B cell (primary cell): ENCODE measurements at regions not wholly inside any gene's neighbourhood (a gene's known extent, or its start where the extent isn't known, plus 50 kb on each side); places are given as distances from the start of the nearest gene placed in this dataset.

Experiments used
- ATAC-seq: fragments of 200-7000 bp; cut with Tn5 transposase; one replicate; pipeline ENCODE4 v1.10.0; 2021; ENCODE audit warnings: low read depth, mild to moderate bottlenecking, moderate number of reproducible peaks, moderate library complexity
- CTCF ChIA-PET: fragments of 350-600 bp; sonication (Branson Sonifier 250); formaldehyde crosslinking; loops from one replicate; lab custom pipeline; 2021; ENCODE audit warnings: antibody characterized with exemption, inconsistent platforms; lab: Charles Lee
- POLR2A ChIA-PET: fragments of 350-600 bp; sonication (Branson Sonifier 250); formaldehyde crosslinking; loops from one replicate; lab custom pipeline; 2021; ENCODE audit warnings: antibody characterized with exemption; lab: Charles Lee
- DNase-seq: peaks from one replicate; pipeline ENCODE4 v3.0.0; 2013
- H2AFZ ChIP-seq: 2 replicates; pipeline ENCODE4 v1.6.1; 2012; ENCODE audit warnings: mild to moderate bottlenecking, low read depth, low read length; ENCODE audit not compliant: insufficient read depth, poor library complexity, severe bottlenecking
- H3K27ac ChIP-seq, 2 donors: 1 replicate in 1 of 2; 2 replicates in 1 of 2; pipeline ENCODE4 v1.5.1; 2012 to 2013; ENCODE audit warnings: low read length in 2 of 2, mild to moderate bottlenecking in 2 of 2, moderate library complexity in 1 of 2
- H3K27me3 ChIP-seq, 4 experiments: fragments of 200-600 bp in 1 of 4; sonication (generic) in 1 of 4; replicated peaks in 1 of 4; 1 replicate in 2 of 4; 2 replicates in 2 of 4; pipeline versions ENCODE4 v1.6.1 to v1.7.0; 2013 to 2016; ENCODE audit warnings: low read length in 3 of 4, mild to moderate bottlenecking in 2 of 4, mixed read lengths in 1 of 4, moderate library complexity in 1 of 4; ENCODE audit not compliant: insufficient read depth in 4 of 4, control insufficient read depth in 3 of 4; ENCODE audit errors: control extremely low read depth in 1 of 4
- H3K36me3 ChIP-seq, 2 experiments: replicated peaks in 1 of 2; 1 replicate in 1 of 2; 2 replicates in 1 of 2; pipeline versions ENCODE4 v1.6.1 to v1.7.1; 2013; ENCODE audit warnings: low read length in 1 of 2; ENCODE audit not compliant: insufficient read depth in 2 of 2, control insufficient read depth in 1 of 2; ENCODE audit errors: control extremely low read depth in 1 of 2, extremely low read depth in 1 of 2
- H3K4me1 ChIP-seq, 2 donors: fragments of 200-600 bp in 1 of 2; sonication (generic) in 1 of 2; 1 replicate in 1 of 2; 2 replicates in 1 of 2; pipeline versions ENCODE4 v1.5.1 to v1.6.1; 2013 to 2017; ENCODE audit warnings: low read length in 2 of 2; ENCODE audit not compliant: control insufficient read depth in 2 of 2, insufficient read depth in 2 of 2
- H3K4me2 ChIP-seq: replicated peaks from 2 replicates; pipeline ENCODE3; 2012; ENCODE audit warnings: mild to moderate bottlenecking, low read depth, low read length; ENCODE audit not compliant: poor library complexity, severe bottlenecking
- H3K4me3 ChIP-seq, 5 experiments: fragments of 200-600 bp in 1 of 5; sonication (generic) in 1 of 5; 1 replicate in 3 of 5; 2 replicates in 2 of 5; pipeline versions ENCODE4 v1.5.1 to v1.7.0; 2011 to 2016; ENCODE audit warnings: low read length in 4 of 5, mild to moderate bottlenecking in 4 of 5, low read depth in 2 of 5, control low read depth in 1 of 5, moderate library complexity in 1 of 5; ENCODE audit not compliant: insufficient read depth in 1 of 5; ENCODE audit errors: control extremely low read depth in 1 of 5, extremely low read depth in 1 of 5
- H3K79me2 ChIP-seq: fragments of 200-600 bp; sonication (generic); one replicate; pipeline ENCODE4 v1.6.0; 2016; ENCODE audit warnings: low read length; ENCODE audit not compliant: control insufficient read depth, insufficient read depth
- H3K9ac ChIP-seq: fragments of 200-600 bp; sonication (generic); 2 replicates; pipeline ENCODE4 v1.6.1; 2017; ENCODE audit warnings: mild to moderate bottlenecking, low read length, moderate library complexity
- H3K9me3 ChIP-seq, 3 donors: one replicate each; pipeline versions ENCODE4 v1.6.1 to v1.7.1; 2013; ENCODE audit warnings: low read length in 2 of 3; ENCODE audit not compliant: control insufficient read depth in 2 of 3, insufficient read depth in 1 of 3; ENCODE audit errors: control extremely low read depth in 1 of 3
- H4K20me1 ChIP-seq: 2 replicates; pipeline ENCODE4 v1.6.0; 2012; ENCODE audit warnings: mild to moderate bottlenecking, low read length; ENCODE audit not compliant: insufficient read depth, control insufficient read depth, poor library complexity, severe bottlenecking
- H3K27ac Mint-ChIP-seq: one replicate; pipeline ENCODE4 v1.8.0; 2021; ENCODE audit warnings: mixed read lengths
- H3K27me3 Mint-ChIP-seq: one replicate; pipeline ENCODE4 v1.8.0; 2021; ENCODE audit warnings: mixed read lengths
- H3K4me1 Mint-ChIP-seq: one replicate; pipeline ENCODE4 v1.8.0; 2021; ENCODE audit warnings: mixed read lengths
- H3K4me3 Mint-ChIP-seq: one replicate; pipeline ENCODE4 v1.8.0; 2021; ENCODE audit warnings: mixed read lengths
- H3K9me3 Mint-ChIP-seq: one replicate; pipeline ENCODE4 v1.8.0; 2022; ENCODE audit warnings: mixed read lengths; ENCODE audit not compliant: insufficient read depth
- CTCF ChIP-seq: fragments of 200-600 bp; IDR thresholded peaks from one replicate; pipeline ENCODE4 v1.8.0; 2022; ENCODE audit warnings: antibody characterized with exemption, mild to moderate bottlenecking
- EZH2 ChIP-seq: IDR thresholded peaks from 2 replicates; pipeline ENCODE4 v1.6.1; 2012; ENCODE audit warnings: borderline replicate concordance, low read depth, mild to moderate bottlenecking, moderate library complexity, low read length; ENCODE audit not compliant: insufficient read depth, poor library complexity, severe bottlenecking
- WGBS: methylation state at CpG from one replicate; pipeline ENCODE4 v1.1.5; 2013; ENCODE audit warnings: missing lambda C conversion rate; ENCODE audit not compliant: insufficient coverage; 5-methylcytosine and 5-hydroxymethylcytosine counted together
- intact Hi-C: fragments of 100-400 bp; cut with micrococcal nuclease; formaldehyde crosslinking; loops from one replicate; pipeline ENCODE4 v1.10.0; 2022

DNA sequence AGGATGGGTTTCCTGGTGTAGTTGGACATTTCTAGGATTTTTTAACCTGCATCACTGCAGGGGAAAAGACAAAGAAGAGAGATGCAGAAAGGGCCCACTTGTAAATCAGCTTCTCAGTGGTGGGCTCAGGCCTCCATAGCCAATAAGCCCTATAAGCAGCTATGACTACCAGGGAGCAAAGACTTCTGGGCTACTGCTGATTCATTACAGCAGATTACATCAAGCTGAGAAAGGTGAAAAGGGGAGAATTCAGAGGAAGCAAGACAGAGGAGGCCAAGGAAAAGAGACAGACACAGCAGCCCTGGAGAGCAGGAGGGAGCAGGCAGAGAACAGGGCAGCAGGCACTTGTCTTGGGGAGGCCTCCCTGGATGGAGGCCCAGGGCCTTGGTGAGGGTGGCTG, 95.2 kb downstream of the KCNA5 start:
- no peaks in the 10 kb centered on the region for H4K20me1 ChIP-seq
- Mint-ChIP-seq H3K4me3 (no peak overlapping the region), H3K27me3 (peaks cover 24% of the 10 kb centered on the region), H3K27ac (no peak overlapping the region), H3K9me3 (no peaks in the 10 kb centered on the region), H3K4me1 (no peaks in the 10 kb centered on the region)
- TF ChIP-seq EZH2, result no peak
- DNase-seq (no peak), ATAC-seq (no peak)
- H3K9me3 ChIP-seq, result no peaks in the 10 kb centered on the region
- no peaks in the 10 kb centered on the region for H3K4me1 ChIP-seq
- no peaks in the 10 kb centered on the region for H3K79me2 ChIP-seq
- intact Hi-C loops, result no loop called here
- CTCF ChIA-PET, result no interaction called here
- no peak overlapping the region for H3K4me2 ChIP-seq
- no peaks in the 10 kb centered on the region for H3K36me3 ChIP-seq
- H3K27ac ChIP-seq, result no peak overlapping the region
- H3K27me3 ChIP-seq, result peaks cover 0 to 16% (median 0%) of the 10 kb centered on the region in 4 experiments
- POLR2A ChIA-PET, result no interaction called here
- H3K4me3 ChIP-seq, result no peak overlapping the region
- H3K9ac ChIP-seq, result no peak overlapping the region
- no peak overlapping the region for H2AFZ ChIP-seq

DNA sequence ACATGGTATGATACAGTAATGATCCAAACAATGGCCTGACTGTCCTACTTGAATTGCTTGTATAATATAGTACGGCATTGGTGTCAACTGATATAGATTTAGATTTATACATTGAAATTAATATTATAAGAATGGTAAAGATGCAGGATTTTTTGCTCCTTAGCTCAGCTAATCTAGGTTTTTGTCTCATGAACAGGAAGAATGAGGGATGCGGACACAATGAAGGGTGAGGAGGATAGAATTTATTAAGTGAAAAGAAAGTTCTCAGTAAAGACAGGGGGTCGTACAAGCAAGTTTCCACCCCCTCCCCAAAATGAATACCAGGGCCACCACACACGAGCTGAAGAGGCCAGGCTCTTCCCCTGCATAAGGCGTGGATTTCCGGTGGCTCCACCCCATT, 96.1 kb downstream of the KCNA5 start:
- H3K36me3 ChIP-seq, result no peaks in the 10 kb centered on the region
- no peak overlapping the region for H2AFZ ChIP-seq
- no peak for TF ChIP-seq CTCF
- TF ChIP-seq EZH2, result no peak
- no CpG with 5 or more reads among the region's 6 CpGs for WGBS
- H3K9me3 ChIP-seq, result no peaks in the 10 kb centered on the region
- H3K4me1 ChIP-seq, result no peaks in the 10 kb centered on the region
- Mint-ChIP-seq H3K4me1 (no peaks in the 10 kb centered on the region), H3K9me3 (no peaks in the 10 kb centered on the region), H3K4me3 (no peak overlapping the region), H3K27me3 (peaks cover 22% of the 10 kb centered on the region), H3K27ac (no peak overlapping the region)
- no peak for DNase-seq
- no peaks in the 10 kb centered on the region for H4K20me1 ChIP-seq
- peaks cover 0 to 13% (median 0%) of the 10 kb centered on the region in 4 experiments for H3K27me3 ChIP-seq
- H3K4me3 ChIP-seq, result no peak overlapping the region
- POLR2A ChIA-PET, result no interaction called here
- H3K9ac ChIP-seq, result no peak overlapping the region
- H3K79me2 ChIP-seq, result no peaks in the 10 kb centered on the region
- ATAC-seq, result no peak
- no peak overlapping the region for H3K4me2 ChIP-seq
- CTCF ChIA-PET, result no interaction called here
- intact Hi-C loops, result no loop called here
- H3K27ac ChIP-seq, result no peak overlapping the region
